ENCODE measurements at regions not wholly inside any gene's neighbourhood (a gene's known extent, or its start where the extent isn't known, plus 50 kb on each side); places are given as distances from the start of the nearest gene placed in this dataset.

DNA sequence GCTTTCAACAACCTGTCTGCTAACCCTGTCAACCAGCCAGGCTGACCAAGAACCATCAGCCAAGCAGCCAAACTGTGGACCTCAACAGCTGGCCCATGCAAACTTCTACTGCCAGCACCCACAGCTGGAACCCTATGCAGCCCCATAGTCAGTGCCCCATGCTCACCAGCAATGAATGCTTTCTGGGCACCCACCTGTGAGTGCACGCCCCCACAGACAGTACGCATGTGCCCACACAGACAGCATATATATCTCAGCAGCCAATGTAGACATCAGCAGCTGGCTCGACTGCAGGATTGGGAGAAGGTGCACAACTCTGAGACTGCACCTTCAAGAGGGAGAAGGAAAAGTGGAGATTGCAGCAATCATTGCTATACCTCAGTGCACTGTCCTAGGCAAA lies 1534.6 kb downstream of the GRIK2 start:
- no peak for TF ChIP-seq SUZ12 (IDR thresholded peaks at IDR 0.05; ENCODE audit: extremely low read depth, insufficient read depth, insufficient read length)
- no peak for TF ChIP-seq YY1 (IDR thresholded peaks at IDR 0.05; ENCODE audit: insufficient read depth, insufficient read length)
- TF ChIP-seq ZNF274 (IDR thresholded peaks at IDR 0.05; ENCODE audit: low read depth, low read length), result no peak
